Activated CD8-positive, alpha-beta T cell treated with anti-CD3 and anti-CD28 coated beads, Interleukin-2, amount 10 ng/mL, durations not matched to agents 7 days and 5 days (primary cell): ENCODE measurements at regions not wholly inside any gene's neighbourhood (a gene's known extent, or its start where the extent isn't known, plus 50 kb on each side); places are given as distances from the start of the nearest gene placed in this dataset.
"Not testable (repeated sequence)": the region's sequence is repeated elsewhere in the genome, so short reads cannot be mapped to it uniquely, and the experiment has no call there.

Source experiments
- ATAC-seq: fragments of 150-1000 bp; cut with Tn5 transposase; one replicate; pipeline ENCODE4 v1.10.0; 2021; ENCODE audit warnings: moderate library complexity
- CTCF ChIA-PET: fragments of 350-600 bp; sonication (Branson Sonifier 250); formaldehyde crosslinking; loops from one replicate; lab custom pipeline; 2021; ENCODE audit warnings: antibody characterized with exemption; lab: Charles Lee
- POLR2A ChIA-PET: fragments of 350-600 bp; sonication (Branson Sonifier 250); formaldehyde crosslinking; loops from one replicate; lab custom pipeline; 2021; ENCODE audit warnings: antibody characterized with exemption; lab: Charles Lee
- DNase-seq: peaks from one replicate; pipeline ENCODE4 v3.0.0-alpha.2; 2020
- H3K27ac Mint-ChIP-seq: one replicate; pipeline ENCODE4 v1.8.0; 2021; ENCODE audit warnings: mild to moderate bottlenecking, mixed read lengths
- H3K27me3 Mint-ChIP-seq: one replicate; pipeline ENCODE4 v1.8.0; 2021; ENCODE audit warnings: low read depth, mixed read lengths
- H3K36me3 Mint-ChIP-seq: one replicate; pipeline ENCODE4 v1.8.0; 2021; ENCODE audit warnings: low read depth, mixed read lengths
- H3K4me1 Mint-ChIP-seq: one replicate; pipeline ENCODE4 v1.8.0; 2021; ENCODE audit warnings: low read depth, mixed read lengths
- H3K4me3 Mint-ChIP-seq: one replicate; pipeline ENCODE4 v1.8.0; 2021; ENCODE audit warnings: mild to moderate bottlenecking, mixed read lengths
- H3K9me3 Mint-ChIP-seq: one replicate; pipeline ENCODE4 v1.8.0; 2022; ENCODE audit warnings: mixed read lengths; ENCODE audit not compliant: insufficient read depth

DNA sequence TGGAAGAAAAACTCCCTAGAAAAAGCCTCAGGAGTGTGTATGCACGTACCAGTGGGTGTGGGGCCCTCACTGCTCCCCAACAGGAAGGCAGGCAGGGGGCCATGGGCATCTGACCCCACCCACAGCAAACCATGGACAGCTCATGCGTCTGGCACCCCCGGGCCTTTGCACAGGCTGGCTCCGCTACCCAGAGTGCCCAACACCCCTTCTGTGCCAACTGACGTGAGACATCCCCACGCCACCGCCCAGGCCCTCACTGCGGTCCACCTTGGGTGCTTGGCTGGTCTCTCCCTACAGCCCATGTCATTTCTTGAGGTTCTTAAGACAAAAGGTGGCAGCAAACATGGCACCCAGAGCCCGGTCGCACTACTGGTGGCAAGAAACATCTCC, 91.4 kb downstream of the NCOR2 start:
- Mint-ChIP-seq H3K36me3 (peaks cover 73% of the 10 kb centered on the region), H3K4me1 (peaks cover 33% of the 10 kb centered on the region), H3K27me3 (no peaks in the 10 kb centered on the region), H3K4me3 (no peak overlapping the region), H3K9me3 (peaks cover 7% of the 10 kb centered on the region), H3K27ac (no peak overlapping the region)
- ATAC-seq (no peak), DNase-seq (no peak)
- POLR2A ChIA-PET: no interaction called here
- CTCF ChIA-PET: no interaction called here

DNA sequence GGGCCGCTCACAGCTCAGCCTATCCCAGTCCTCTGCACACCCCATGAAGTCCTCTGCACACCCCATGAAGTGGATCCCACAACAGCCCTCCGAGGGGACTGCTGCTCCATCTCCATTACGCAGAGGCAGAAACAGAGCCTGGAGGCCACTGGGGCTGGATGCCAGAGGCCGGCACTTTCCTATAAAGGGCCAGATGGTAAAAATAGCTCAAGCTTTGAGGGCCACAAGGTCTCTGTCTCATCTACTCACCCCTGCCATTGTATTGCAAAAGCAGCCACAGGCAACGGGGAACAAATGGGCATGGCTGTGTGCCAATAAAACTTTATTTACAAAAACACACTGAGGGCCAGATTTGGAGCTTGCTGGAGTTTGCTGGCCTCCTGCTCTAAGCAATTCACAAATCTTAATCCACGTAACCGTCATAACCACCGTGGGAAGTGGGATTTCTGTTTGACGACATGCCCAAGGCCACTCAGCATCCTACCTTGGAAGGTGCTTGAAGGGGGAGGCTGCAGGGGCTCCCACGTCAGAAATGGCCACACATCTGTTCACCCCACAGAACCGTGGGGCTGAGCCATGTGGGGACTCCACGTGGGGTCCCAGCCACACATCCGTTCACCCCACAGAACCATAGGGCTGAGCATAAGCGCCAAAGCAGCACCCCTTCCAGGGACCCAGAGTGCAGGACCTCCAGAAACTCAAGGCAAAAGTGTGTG, 92.0 kb downstream of the NCOR2 start:
- no peak overlapping the region for H3K4me3 Mint-ChIP-seq
- no peak overlapping the region for H3K27ac Mint-ChIP-seq
- peaks cover 7% of the 10 kb centered on the region for H3K9me3 Mint-ChIP-seq
- ChIA-PET CTCF (interaction anchor here (1.0 kb wide), 1 partner anchor 9 kb away, joined by 4 read pairs; no protein-coding TSS in a partner anchor), POLR2A (no interaction called here)
- ATAC-seq (no peak), DNase-seq (no peak)
- peaks cover 31% of the 10 kb centered on the region for H3K4me1 Mint-ChIP-seq
- H3K27me3 Mint-ChIP-seq: no peaks in the 10 kb centered on the region
- H3K36me3 Mint-ChIP-seq: peaks cover 75% of the 10 kb centered on the region

DNA sequence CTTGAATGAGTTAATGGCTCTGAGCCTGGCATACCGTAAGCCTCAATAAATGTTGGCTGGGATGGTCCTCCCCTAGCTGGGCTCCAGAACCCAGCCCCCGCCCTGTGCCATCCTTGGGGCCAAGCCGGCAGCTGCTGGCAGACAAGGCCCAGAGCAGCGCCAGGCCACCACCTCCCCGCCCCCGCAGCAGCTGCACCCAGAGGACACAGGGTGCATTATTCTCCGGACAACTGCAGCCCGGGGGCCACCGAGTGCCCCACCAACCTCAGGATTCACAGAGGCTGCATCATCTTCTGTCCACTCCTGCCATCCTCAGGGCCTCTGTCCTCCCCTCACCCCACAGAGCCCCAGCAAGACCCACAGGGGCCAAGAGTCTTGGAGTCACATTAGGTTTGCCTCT, 92.7 kb downstream of the NCOR2 start:
- Mint-ChIP-seq H3K4me1 (peaks cover 30% of the 10 kb centered on the region), H3K9me3 (peaks cover 13% of the 10 kb centered on the region), H3K4me3 (no peak overlapping the region), H3K27me3 (no peaks in the 10 kb centered on the region), H3K36me3 (peaks cover 82% of the 10 kb centered on the region), H3K27ac (no peak overlapping the region)
- no peak for DNase-seq
- ChIA-PET POLR2A (no interaction called here), CTCF (interaction anchor here (1.0 kb wide), 1 partner anchor 8 kb away, joined by 4 read pairs; no protein-coding TSS in a partner anchor)
- no peak for ATAC-seq

DNA sequence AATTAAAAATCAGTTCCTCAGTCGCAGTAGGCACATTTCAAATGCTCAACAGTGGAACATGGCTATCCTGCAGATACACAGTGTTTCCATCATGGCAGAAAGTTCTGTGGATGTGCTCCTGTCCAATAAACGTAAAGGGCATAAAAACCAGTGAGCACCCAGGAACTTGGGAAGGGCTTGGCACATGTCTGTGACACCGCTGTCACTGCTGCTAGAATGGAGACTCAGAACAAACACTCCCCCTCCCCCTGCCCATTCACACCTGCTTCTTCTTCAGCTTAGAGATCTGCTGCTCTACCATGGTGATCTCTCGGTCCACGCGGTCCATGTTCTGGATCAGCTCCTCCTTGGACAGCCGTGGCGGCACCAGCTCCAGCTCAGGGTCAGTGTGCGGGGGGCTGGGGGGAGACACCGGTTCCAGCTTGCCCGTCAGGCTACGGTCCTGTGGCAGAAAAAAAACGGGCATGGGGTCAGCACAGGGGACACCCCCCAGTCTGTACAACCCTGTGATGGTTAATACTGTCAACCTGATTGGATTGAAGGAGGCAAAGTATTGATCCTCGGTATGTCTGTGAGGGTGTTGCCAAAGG, 94.6 kb downstream of the NCOR2 start:
- ATAC-seq (no peak), DNase-seq (no peak)
- ChIA-PET POLR2A (no interaction called here), CTCF (no interaction called here)
- no peak overlapping the region for H3K27ac Mint-ChIP-seq
- H3K4me3 Mint-ChIP-seq: no peak overlapping the region
- H3K4me1 Mint-ChIP-seq: peaks cover 24% of the 10 kb centered on the region
- H3K9me3 Mint-ChIP-seq: peaks cover 22% of the 10 kb centered on the region
- peaks cover 79% of the 10 kb centered on the region for H3K36me3 Mint-ChIP-seq
- H3K27me3 Mint-ChIP-seq: no peaks in the 10 kb centered on the region

DNA sequence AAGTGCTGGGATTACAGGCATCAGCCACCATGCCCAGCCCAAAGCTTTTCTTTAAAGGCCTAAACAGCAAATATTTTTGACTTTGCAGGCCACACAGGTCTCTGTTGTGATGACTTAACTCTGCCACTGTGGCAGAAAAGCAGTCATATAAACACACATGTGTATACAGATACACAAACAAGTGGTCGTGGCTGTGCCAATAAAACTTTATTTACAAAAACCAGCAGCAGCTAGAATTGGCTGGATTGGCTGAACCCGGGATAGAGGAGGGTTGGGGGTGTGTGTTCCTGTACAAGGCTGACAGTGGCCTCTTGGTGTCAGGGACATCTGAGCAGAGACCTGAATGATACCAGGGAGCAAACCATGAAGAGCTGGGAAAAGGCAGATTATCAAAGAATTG, 95.6 kb downstream of the NCOR2 start:
- Mint-ChIP-seq H3K9me3 (peaks cover 22% of the 10 kb centered on the region), H3K27me3 (no peaks in the 10 kb centered on the region), H3K27ac (no peak overlapping the region), H3K36me3 (peaks cover 70% of the 10 kb centered on the region), H3K4me1 (peaks cover 22% of the 10 kb centered on the region), H3K4me3 (no peak overlapping the region)
- CTCF ChIA-PET: no interaction called here
- no peak for ATAC-seq
- POLR2A ChIA-PET: interaction anchor here (1.4 kb wide), 1 partner anchor 439 kb away, joined by 3 read pairs; no protein-coding TSS in a partner anchor
- DNase-seq: no peak

DNA sequence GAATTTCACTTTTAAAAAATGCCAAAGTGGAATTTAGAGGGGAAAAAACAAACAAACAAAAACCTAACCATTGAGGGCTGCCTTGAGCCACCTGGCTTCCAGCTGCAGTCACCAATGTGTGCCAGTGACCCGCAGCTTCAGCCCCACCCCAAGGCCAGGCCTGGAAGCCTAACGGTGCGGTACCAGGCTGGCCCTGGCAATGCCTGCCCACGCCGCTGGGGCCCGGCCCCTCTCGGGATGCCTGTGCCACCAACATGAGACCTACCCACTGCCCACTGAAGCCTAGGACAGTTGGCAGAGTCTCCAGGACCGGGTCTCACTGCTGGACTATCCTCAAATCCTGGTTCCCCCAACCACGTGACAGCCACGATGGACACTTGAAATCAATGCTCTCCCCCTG, 96.6 kb downstream of the NCOR2 start:
- Mint-ChIP-seq H3K4me3 (no peak overlapping the region), H3K9me3 (peaks cover 22% of the 10 kb centered on the region), H3K27me3 (no peaks in the 10 kb centered on the region), H3K36me3 (peaks cover 64% of the 10 kb centered on the region), H3K27ac (peak overlapping the region; percentile 8), H3K4me1 (peaks cover 32% of the 10 kb centered on the region)
- DNase-seq (no peak), ATAC-seq (no peak)
- CTCF ChIA-PET: no interaction called here
- POLR2A ChIA-PET: interaction anchor here (1.4 kb wide), 1 partner anchor 440 kb away, joined by 3 read pairs; no protein-coding TSS in a partner anchor

DNA sequence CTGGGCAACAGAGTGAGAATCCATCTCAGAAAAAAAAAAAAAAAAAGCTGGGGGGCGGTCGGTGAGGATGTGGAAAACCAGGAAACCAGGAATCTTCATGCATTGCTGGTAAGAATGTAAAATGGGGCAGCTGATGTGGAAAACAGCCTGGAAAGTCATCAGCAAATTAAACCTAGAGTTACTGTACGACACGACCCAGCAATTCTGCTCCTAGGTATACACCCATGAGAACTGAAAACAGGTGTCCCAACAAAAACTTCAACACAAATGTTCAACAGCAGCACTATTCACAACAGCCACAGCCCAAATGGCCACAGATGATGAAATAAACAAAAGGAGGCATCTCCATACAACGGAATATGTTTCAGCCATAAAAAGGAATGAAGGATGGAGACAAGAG, 97.3 kb downstream of the NCOR2 start:
- Mint-ChIP-seq H3K36me3 (peaks cover 70% of the 10 kb centered on the region), H3K4me3 (no peak overlapping the region), H3K27me3 (no peaks in the 10 kb centered on the region), H3K4me1 (peaks cover 36% of the 10 kb centered on the region), H3K9me3 (peaks cover 22% of the 10 kb centered on the region), H3K27ac (no peak overlapping the region)
- DNase-seq (no peak), ATAC-seq (no peak)
- ChIA-PET CTCF (no interaction called here), POLR2A (no interaction called here)

DNA sequence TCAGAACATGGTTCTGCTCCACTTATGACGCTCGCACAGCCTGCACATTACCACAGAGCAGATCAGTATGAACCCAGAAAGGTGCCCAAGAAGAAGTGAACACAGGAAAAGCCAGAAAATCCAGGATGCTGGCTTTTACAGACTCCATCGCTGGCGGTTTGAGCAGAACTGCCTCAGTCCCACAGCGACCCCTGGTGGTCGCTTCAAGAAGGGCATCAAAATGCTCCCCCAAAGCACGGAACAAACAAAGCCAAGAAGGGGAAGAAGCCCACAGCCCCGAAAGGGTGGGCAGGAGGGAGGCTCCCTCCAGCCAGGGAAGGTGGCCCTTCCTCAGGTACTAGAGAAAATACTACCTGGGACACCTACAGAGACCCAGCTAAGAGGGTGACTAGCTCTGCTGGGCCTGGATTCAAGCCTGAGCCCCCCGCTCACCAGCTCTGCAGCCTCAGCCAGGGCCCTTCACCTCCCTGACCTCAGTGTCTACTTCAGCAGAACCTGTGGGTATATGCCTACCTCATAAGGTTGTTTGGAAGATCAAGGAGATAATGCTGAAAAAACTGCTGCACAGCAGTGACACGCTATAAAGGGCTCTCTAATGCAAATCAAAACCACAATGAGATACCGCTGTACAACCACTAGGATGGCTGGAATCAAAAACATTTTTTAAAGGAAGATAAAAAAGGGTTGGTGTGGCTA, 98.1 kb downstream of the NCOR2 start:
- CTCF ChIA-PET: interaction anchor here (1.0 kb wide), 1 partner anchor 305 kb away, joined by 4 read pairs; no protein-coding TSS in a partner anchor
- Mint-ChIP-seq H3K9me3 (peaks cover 22% of the 10 kb centered on the region), H3K27ac (no peak overlapping the region)

DNA sequence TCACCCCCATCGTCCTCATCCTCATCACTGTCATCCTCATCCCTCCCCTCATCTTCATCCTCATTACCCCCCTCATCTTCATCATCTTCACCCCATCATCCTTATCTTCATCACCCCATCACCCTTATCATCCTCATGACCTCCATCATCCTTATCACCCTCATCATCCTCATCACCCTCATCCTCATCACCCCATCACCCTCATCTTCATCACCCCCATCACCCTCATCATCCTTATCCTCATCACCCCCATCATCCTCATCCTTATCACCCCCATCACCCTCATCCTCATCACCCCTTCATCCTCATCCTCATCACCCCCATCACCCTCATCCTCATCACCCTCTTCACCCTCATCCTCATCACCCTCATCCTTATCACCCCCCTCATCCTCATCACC, 99.9 kb downstream of the NCOR2 start:
- H3K4me3 Mint-ChIP-seq, DNase-seq, H3K27ac Mint-ChIP-seq, POLR2A ChIA-PET, H3K27me3 Mint-ChIP-seq, ATAC-seq, CTCF ChIA-PET: not testable (repeated sequence)
- Mint-ChIP-seq H3K9me3 (peaks cover 16% of the 10 kb centered on the region), H3K36me3 (peaks cover 63% of the 10 kb centered on the region), H3K4me1 (peaks cover 54% of the 10 kb centered on the region)

More for the DNA sequence above, 98.1 kb downstream of the NCOR2 start:
- Mint-ChIP-seq H3K36me3 (peaks cover 70% of the 10 kb centered on the region), H3K27me3 (no peaks in the 10 kb centered on the region), H3K4me1 (peaks cover 44% of the 10 kb centered on the region), H3K4me3 (no peak overlapping the region)
- ATAC-seq: no peak
- DNase-seq: peak; percentile 48
- POLR2A ChIA-PET: no interaction called here

DNA sequence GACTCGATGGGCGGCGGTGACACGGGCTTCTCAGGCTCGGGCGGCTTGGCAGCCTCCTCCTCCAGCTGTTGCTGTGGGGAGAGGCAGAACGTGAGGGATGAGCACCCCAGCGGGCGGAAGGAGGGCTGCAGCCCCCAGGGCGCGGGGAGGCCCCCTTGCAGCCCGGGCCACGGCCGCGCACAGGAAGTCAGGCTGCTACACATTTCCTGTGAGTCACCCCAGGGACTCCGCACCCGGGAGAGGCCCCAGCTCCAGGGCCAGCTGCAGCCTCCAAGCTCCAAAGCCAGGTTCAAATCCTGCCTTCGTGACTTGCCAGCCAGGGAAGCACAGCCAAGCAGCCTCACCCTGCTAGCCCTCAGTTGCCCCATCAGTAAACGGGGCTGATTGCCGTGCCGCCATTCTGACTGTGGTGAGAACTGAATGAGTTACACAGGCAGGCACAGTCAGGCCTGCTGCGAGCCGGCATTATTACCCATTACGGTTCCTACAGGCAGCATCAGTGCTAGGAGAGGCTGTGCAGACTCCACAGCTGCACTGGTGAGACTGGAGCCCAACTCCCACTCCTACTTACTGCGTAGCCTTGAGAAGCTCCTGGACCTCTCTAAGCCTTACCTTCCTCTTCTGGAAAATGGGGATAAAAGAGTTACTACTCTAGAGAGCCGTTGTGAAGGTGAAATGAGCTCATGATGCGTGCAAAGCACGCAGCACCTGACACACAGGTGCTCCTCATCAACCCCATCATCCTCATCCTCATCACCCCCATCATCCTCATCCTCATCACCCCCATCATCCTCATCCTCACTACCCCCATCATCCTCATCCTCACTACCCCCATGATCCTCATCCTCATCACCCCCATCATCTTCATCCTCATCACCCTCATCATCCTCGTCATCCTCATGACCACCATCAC, 100.9 kb downstream of the NCOR2 start:
- Mint-ChIP-seq H3K4me1 (peaks cover 54% of the 10 kb centered on the region), H3K4me3 (peak overlapping the region; percentile 69), H3K36me3 (peaks cover 54% of the 10 kb centered on the region), H3K9me3 (peaks cover 16% of the 10 kb centered on the region), H3K27ac (peak overlapping the region; percentile 92), H3K27me3 (no peaks in the 10 kb centered on the region)
- CTCF ChIA-PET: interaction anchor here (1.1 to 3.4 kb wide), 5 partner anchors 9 to 77 kb away, joined by 3 to 21 read pairs (median 5); no protein-coding TSS in a partner anchor
- ATAC-seq: peak; percentile 98
- POLR2A ChIA-PET: interaction anchor here (0.5 to 2.5 kb wide), 3 partner anchors 11 to 53 kb away, joined by 3 to 34 read pairs (median 5); no protein-coding TSS in a partner anchor
- peak; percentile 93 for DNase-seq

DNA sequence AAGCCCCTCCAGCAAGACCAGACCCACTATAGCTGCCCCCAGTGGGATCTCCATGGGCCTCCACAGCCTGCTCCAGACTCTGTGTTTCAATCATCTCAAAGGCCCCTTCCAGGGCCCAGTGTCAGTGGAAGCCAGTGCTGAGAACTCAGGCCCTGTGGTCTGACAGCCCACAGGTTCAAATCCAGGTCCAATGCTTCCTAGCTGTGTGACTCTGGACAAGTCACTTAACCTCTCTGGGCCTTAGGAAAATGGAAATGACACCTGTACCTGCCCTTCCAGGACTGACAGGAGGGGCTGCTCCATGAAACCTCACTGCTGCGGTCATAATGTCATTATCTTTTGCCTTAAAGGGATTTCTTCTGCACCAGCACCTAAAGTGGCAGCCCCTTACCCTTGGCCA, 101.9 kb downstream of the NCOR2 start:
- H3K4me1 Mint-ChIP-seq: peaks cover 53% of the 10 kb centered on the region

More for the DNA sequence above, 101.9 kb downstream of the NCOR2 start:
- ChIA-PET POLR2A (interaction anchor here (2.5 kb wide), 1 partner anchor 10 kb away, joined by 34 read pairs; no protein-coding TSS in a partner anchor), CTCF (interaction anchor here (1.3 to 3.4 kb wide), 3 partner anchors 9 to 15 kb away, joined by 3 to 21 read pairs (median 18); no protein-coding TSS in a partner anchor)
- no peaks in the 10 kb centered on the region for H3K27me3 Mint-ChIP-seq
- ATAC-seq: no peak
- H3K4me3 Mint-ChIP-seq: peak overlapping the region; percentile 69
- DNase-seq: no peak
- H3K36me3 Mint-ChIP-seq: peaks cover 48% of the 10 kb centered on the region
- peaks cover 15% of the 10 kb centered on the region for H3K9me3 Mint-ChIP-seq
- H3K27ac Mint-ChIP-seq: peak overlapping the region; percentile 92
